HEK293 (cell line): ENCODE measurements at regions not wholly inside any gene's neighbourhood (a gene's known extent, or its start where the extent isn't known, plus 50 kb on each side); places are given as distances from the start of the nearest gene placed in this dataset.

Experiments used
- YY1 ChIP-seq: fragments of 450-650 bp; formaldehyde crosslinking; IDR thresholded peaks from 2 replicates; pipeline ENCODE4 v1.5.1; 2018; ENCODE audit warnings: missing biosample characterization, missing genetic modification characterization
- ZNF174 ChIP-seq: fragments of 450-650 bp; formaldehyde crosslinking; IDR thresholded peaks from 2 replicates; pipeline ENCODE4 v1.5.0; 2017; ENCODE audit warnings: missing biosample characterization, mild to moderate bottlenecking, missing genetic modification characterization
- ZNF266 ChIP-seq: fragments of 450-650 bp; formaldehyde crosslinking; IDR thresholded peaks from 2 replicates; pipeline ENCODE4 v1.5.1; 2016; ENCODE audit warnings: missing biosample characterization, missing genetic modification characterization, low read depth
- ZNF561 ChIP-seq: fragments of 450-650 bp; IDR thresholded peaks from 2 replicates; pipeline ENCODE4 v1.5.1; 2018; ENCODE audit warnings: missing biosample characterization, missing genetic modification characterization, borderline replicate concordance
- ZNF629 ChIP-seq: fragments of 450-650 bp; formaldehyde crosslinking; IDR thresholded peaks from 2 replicates; pipeline ENCODE4 v1.5.1; 2017; ENCODE audit warnings: missing biosample characterization, missing genetic modification characterization
- TF ChIP-seq, protein P1 (sequence below): fragments of 450-650 bp; formaldehyde crosslinking; optimal IDR thresholded peaks from 2 replicates; pipeline ENCODE3; 2016; ENCODE audit warnings: missing biosample characterization, mild to moderate bottlenecking, missing genetic modification characterization

DNA sequence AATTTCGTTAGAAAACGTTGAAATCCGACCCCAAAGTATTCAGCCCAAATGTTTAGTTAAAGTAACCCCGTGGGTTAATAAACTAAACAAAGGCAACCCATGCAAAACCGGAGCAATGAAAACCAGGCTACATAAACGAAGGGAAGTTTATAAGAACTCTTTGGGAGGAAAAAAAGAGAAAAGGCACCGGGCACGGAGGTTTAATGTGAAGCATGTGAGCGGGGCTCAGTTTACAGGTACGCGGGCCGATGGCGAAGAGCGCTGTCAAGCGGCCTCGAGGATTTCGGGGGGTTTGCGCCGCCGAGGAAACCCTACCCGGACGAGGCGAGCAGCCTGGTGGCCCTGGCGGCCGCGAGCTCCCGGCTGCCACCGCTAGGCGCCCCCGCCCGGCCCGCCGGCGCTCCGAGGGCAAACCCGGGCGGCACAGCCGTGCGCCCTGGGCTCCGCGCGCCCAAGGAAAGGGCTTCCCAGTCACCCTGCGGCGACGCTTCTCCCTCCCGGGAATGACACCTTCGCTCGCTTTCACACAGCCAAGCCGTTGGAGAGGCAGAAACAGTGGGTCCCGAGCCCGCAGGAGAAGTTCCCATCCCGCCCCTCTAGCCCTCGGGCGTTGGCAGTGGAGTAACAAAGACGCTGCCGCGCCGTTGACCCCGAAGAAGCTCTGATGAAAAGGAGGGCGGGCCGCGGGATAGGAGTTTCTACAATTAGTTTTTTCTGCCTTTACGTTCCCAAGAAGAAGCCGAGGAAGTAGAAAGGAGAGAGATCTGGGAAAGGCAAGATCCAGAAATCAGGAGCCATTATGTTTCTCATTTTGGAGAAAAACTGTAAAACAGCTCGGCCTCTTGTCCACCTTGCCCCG, 126.0 kb downstream of the TMEM174 start:
- TF ChIP-seq ZNF174 (tag by site-specific recombination) (no peak), YY1 (no peak), ZNF266 (tag by site-specific recombination) (no peak), ZNF629 (tag by site-specific recombination) (no peak), ZNF561 (tag by site-specific recombination) (peak; percentile 41; the same call in 1 of the 2 replicates)
- TF ChIP-seq, protein P1, sequence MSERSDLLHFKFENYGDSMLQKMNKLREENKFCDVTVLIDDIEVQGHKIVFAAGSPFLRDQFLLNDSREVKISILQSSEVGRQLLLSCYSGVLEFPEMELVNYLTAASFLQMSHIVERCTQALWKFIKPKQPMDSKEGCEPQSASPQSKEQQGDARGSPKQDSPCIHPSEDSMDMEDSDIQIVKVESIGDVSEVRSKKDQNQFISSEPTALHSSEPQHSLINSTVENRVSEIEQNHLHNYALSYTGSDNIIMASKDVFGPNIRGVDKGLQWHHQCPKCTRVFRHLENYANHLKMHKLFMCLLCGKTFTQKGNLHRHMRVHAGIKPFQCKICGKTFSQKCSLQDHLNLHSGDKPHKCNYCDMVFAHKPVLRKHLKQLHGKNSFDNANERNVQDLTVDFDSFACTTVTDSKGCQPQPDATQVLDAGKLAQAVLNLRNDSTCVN (tag by site-specific recombination) = peak; percentile 50
